MCF 10A (cell line): ENCODE measurements at regions not wholly inside any gene's neighbourhood (a gene's known extent, or its start where the extent isn't known, plus 50 kb on each side); places are given as distances from the start of the nearest gene placed in this dataset.

Source experiments
- BruUV-seq: library from RNA; stranded (reverse); fragments of 400-500 nt; replicated peaks from 2 replicates; lab custom pipeline; 2021; lab: Mats Ljungman, UMichigan
- CTCF ChIA-PET: fragments of 300-600 bp; sonication (Branson Sonifier 250); formaldehyde crosslinking; extraction: SDS; loops from one replicate; lab custom pipeline; 2021; ENCODE audit warnings: antibody characterized with exemption, inconsistent platforms; lab: Yijun Ruan, JAX
- POLR2A ChIA-PET: fragments of 300-600, 350-650 bp; sonication (Branson Sonifier 250); formaldehyde crosslinking; extraction: SDS; loops from one replicate; lab custom pipeline; 2020; ENCODE audit warnings: antibody characterized with exemption, inconsistent platforms; lab: Yijun Ruan, JAX
- DNase-seq: peaks from one replicate; pipeline ENCODE4 v3.0.0-alpha.2; 2018; ENCODE audit not compliant: unreplicated experiment
- H3K27ac Mint-ChIP-seq: one replicate; pipeline ENCODE4 v1.8.0; 2022; ENCODE audit warnings: mild to moderate bottlenecking, low read depth, mixed read lengths; ENCODE audit not compliant: unreplicated experiment
- H3K27me3 Mint-ChIP-seq: one replicate; pipeline ENCODE4 v1.8.0; 2022; ENCODE audit warnings: mixed read lengths; ENCODE audit not compliant: insufficient read depth, unreplicated experiment
- H3K36me3 Mint-ChIP-seq: one replicate; pipeline ENCODE4 v1.8.0; 2022; ENCODE audit warnings: mild to moderate bottlenecking, moderate library complexity, mixed read lengths; ENCODE audit not compliant: insufficient read depth, unreplicated experiment
- H3K4me1 Mint-ChIP-seq: one replicate; pipeline ENCODE4 v1.8.0; 2022; ENCODE audit warnings: mixed read lengths; ENCODE audit not compliant: insufficient read depth, unreplicated experiment
- H3K4me3 Mint-ChIP-seq: one replicate; pipeline ENCODE4 v1.8.0; 2022; ENCODE audit warnings: mild to moderate bottlenecking, moderate library complexity, mixed read lengths; ENCODE audit not compliant: unreplicated experiment
- H3K9me3 Mint-ChIP-seq: one replicate; pipeline ENCODE4 v1.8.0; 2022; ENCODE audit warnings: mixed read lengths; ENCODE audit not compliant: unreplicated experiment
- CTCF ChIP-seq: fragments of 200-600 bp; IDR thresholded peaks from one replicate; pipeline ENCODE4 v1.8.0; 2022; ENCODE audit warnings: antibody characterized with exemption, mild to moderate bottlenecking; ENCODE audit not compliant: unreplicated experiment
- intact Hi-C: fragments of 100-400 bp; cut with micrococcal nuclease; formaldehyde crosslinking; loops from 2 replicates; pipeline ENCODE4 v1.14.1; 2022

- Mint-ChIP-seq H3K4me1 (peaks cover 4% of the 10 kb centered on the region), H3K27me3 (no peaks in the 10 kb centered on the region), H3K27ac (no peak overlapping the region), H3K36me3 (no peaks in the 10 kb centered on the region), H3K4me3 (no peak overlapping the region), H3K9me3 (no peaks in the 10 kb centered on the region)
- ChIA-PET CTCF (no interaction called here), POLR2A (no interaction called here)
- no TSS peak for BruUV-seq
- TF ChIP-seq CTCF, result no peak
- DNase-seq, result peak; percentile 5
- intact Hi-C loops, result no loop called here
These were observed 346.8 kb downstream of the SOX2 start for GRCh38 chr3:182058488-182058887.

GRCh38 chr3:182063742-182064141 lies 352.0 kb downstream of the SOX2 start:
- H3K27ac Mint-ChIP-seq, result no peak overlapping the region
- intact Hi-C loops, result no loop called here
- no peaks in the 10 kb centered on the region for H3K9me3 Mint-ChIP-seq
- H3K27me3 Mint-ChIP-seq, result no peaks in the 10 kb centered on the region
- no peak overlapping the region for H3K4me3 Mint-ChIP-seq
- no peak for TF ChIP-seq CTCF
- ChIA-PET CTCF (no interaction called here), POLR2A (no interaction called here)
- DNase-seq, result no peak
- peaks cover 5% of the 10 kb centered on the region for H3K4me1 Mint-ChIP-seq
- no peaks in the 10 kb centered on the region for H3K36me3 Mint-ChIP-seq
- no TSS peak for BruUV-seq

GRCh38 chr3:182067423-182067822 lies 355.7 kb downstream of the SOX2 start:
- Mint-ChIP-seq H3K36me3 (no peaks in the 10 kb centered on the region), H3K9me3 (no peaks in the 10 kb centered on the region), H3K4me1 (peaks cover 5% of the 10 kb centered on the region), H3K27me3 (no peaks in the 10 kb centered on the region), H3K4me3 (no peak overlapping the region), H3K27ac (no peak overlapping the region)
- ChIA-PET CTCF (no interaction called here), POLR2A (no interaction called here)
- TF ChIP-seq CTCF, result no peak
- BruUV-seq, result no TSS peak
- intact Hi-C loops, result no loop called here
- peak; percentile 2 for DNase-seq

- H3K4me1 Mint-ChIP-seq, result peaks cover 4% of the 10 kb centered on the region
- no peak overlapping the region for H3K27ac Mint-ChIP-seq
- intact Hi-C loops, result no loop called here
- ChIA-PET CTCF (no interaction called here), POLR2A (no interaction called here)
- DNase-seq, result no peak
- H3K36me3 Mint-ChIP-seq, result no peaks in the 10 kb centered on the region
- H3K4me3 Mint-ChIP-seq, result no peak overlapping the region
- H3K27me3 Mint-ChIP-seq, result no peaks in the 10 kb centered on the region
- no peaks in the 10 kb centered on the region for H3K9me3 Mint-ChIP-seq
- BruUV-seq, result no TSS peak
- TF ChIP-seq CTCF, result no peak
These were observed 366.6 kb downstream of the SOX2 start for GRCh38 chr3:182078316-182078715.
